ENCODE measurements at regions not wholly inside any gene's neighbourhood (a gene's known extent, or its start where the extent isn't known, plus 50 kb on each side); places are given as distances from the start of the nearest gene placed in this dataset.
"Not testable (repeated sequence)": the region's sequence is repeated elsewhere in the genome, so short reads cannot be mapped to it uniquely, and the experiment has no call there.

DNA sequence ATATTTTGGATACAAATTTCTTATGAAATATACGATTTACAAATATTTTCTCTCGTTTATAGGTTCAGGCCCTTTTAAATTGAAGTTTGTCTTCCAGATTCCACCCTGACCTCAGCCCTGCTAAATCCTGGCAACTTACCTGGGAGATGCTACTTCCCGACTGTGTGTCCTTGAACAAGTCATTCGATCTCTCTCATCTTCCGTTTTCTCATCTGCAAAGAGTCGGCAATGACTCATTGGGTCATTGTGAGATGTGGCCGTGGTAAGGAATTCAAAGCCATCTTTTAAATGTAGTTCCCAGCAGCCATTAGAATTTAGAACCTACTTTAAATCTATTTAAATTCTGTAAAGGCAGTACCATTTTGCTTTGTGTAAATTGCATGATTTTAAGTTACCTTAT, 72.5 kb downstream of the LHX2 start:
- Histone ChIP-seq H3K27ac (ENCODE audit: poor library complexity, severe bottlenecking) (no peak overlapping the region), H3K4me1 (ENCODE audit: insufficient read depth, poor library complexity, severe bottlenecking) (peaks cover under 1% of the 10 kb centered on the region), H3K36me3 (ENCODE audit: low read depth) (no peaks in the 10 kb centered on the region), H3K27me3 (ENCODE audit: insufficient read depth, poor library complexity, severe bottlenecking) (no peaks in the 10 kb centered on the region), H3K4me3 (ENCODE audit: severe bottlenecking) (no peak overlapping the region), H3K9me3 (ENCODE audit: severe bottlenecking) (no peaks in the 10 kb centered on the region)
- no peak for ATAC-seq (ENCODE audit: low read depth)
- TF ChIP-seq, protein P1, sequence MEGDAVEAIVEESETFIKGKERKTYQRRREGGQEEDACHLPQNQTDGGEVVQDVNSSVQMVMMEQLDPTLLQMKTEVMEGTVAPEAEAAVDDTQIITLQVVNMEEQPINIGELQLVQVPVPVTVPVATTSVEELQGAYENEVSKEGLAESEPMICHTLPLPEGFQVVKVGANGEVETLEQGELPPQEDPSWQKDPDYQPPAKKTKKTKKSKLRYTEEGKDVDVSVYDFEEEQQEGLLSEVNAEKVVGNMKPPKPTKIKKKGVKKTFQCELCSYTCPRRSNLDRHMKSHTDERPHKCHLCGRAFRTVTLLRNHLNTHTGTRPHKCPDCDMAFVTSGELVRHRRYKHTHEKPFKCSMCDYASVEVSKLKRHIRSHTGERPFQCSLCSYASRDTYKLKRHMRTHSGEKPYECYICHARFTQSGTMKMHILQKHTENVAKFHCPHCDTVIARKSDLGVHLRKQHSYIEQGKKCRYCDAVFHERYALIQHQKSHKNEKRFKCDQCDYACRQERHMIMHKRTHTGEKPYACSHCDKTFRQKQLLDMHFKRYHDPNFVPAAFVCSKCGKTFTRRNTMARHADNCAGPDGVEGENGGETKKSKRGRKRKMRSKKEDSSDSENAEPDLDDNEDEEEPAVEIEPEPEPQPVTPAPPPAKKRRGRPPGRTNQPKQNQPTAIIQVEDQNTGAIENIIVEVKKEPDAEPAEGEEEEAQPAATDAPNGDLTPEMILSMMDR (IDR thresholded peaks at IDR 0.05; ENCODE audit: poor library complexity, severe bottlenecking): no peak
- DNase-seq (ENCODE audit: low spot score): no peak

DNA sequence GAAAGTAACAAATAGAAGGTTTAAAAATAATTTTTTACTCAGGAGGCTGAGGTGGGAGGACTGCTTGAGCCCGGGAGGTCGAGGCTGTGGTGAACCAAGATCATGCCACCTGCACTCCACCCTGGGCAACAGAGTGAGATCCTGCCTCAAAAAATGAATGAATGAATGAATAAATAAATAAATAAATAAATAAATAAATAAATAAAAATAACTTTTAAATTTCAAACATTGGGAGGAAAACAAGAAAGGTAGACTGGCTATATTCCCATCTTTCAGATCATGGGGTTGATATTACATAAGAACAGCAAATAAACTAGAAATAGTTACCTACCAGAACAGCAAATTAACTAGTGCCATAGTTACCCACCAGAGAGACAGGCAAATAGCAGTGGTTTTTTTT, 75.7 kb downstream of the LHX2 start:
- no peak for DNase-seq (ENCODE audit: low spot score)
- Histone ChIP-seq H3K4me1 (ENCODE audit: insufficient read depth, poor library complexity, severe bottlenecking) (no peaks in the 10 kb centered on the region), H3K36me3 (ENCODE audit: low read depth) (no peaks in the 10 kb centered on the region), H3K27me3 (ENCODE audit: insufficient read depth, poor library complexity, severe bottlenecking) (no peaks in the 10 kb centered on the region), H3K27ac (ENCODE audit: poor library complexity, severe bottlenecking) (no peak overlapping the region), H3K4me3 (ENCODE audit: severe bottlenecking) (no peak overlapping the region), H3K9me3 (ENCODE audit: severe bottlenecking) (no peaks in the 10 kb centered on the region)
- ATAC-seq (ENCODE audit: low read depth): no peak
- TF ChIP-seq, protein P1 (IDR thresholded peaks at IDR 0.05; ENCODE audit: poor library complexity, severe bottlenecking): no peak

DNA sequence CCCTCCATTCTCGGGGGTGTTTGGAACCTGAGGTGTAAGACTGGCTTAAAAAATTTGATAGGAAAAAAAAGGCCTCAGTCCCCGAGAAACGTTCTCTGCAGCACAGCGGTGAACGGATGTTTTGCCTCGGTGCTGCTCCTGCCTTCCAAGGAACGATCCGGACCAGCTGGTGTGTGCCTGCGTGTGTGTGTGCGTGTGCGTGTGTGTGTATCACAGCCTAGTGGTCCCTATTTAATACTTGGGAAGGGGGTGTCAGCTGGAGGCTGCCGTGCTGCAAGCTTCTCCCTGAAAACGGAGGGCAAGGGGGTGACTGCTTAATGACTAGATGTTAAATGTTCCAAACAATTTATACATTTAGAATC, 76.9 kb downstream of the LHX2 start:
- H3K9me3 ChIP-seq (ENCODE audit: severe bottlenecking): no peaks in the 10 kb centered on the region
- H3K36me3 ChIP-seq (ENCODE audit: low read depth): no peaks in the 10 kb centered on the region
- TF ChIP-seq, protein P1 (IDR thresholded peaks at IDR 0.05; ENCODE audit: poor library complexity, severe bottlenecking): no peak
- H3K4me1 ChIP-seq (ENCODE audit: insufficient read depth, poor library complexity, severe bottlenecking): no peaks in the 10 kb centered on the region
- H3K27me3 ChIP-seq (ENCODE audit: insufficient read depth, poor library complexity, severe bottlenecking): no peaks in the 10 kb centered on the region
- ATAC-seq (ENCODE audit: low read depth) (no peak), DNase-seq (ENCODE audit: low spot score) (no peak)
- H3K4me3 ChIP-seq (ENCODE audit: severe bottlenecking): no peak overlapping the region
- H3K27ac ChIP-seq (ENCODE audit: poor library complexity, severe bottlenecking): no peak overlapping the region

DNA sequence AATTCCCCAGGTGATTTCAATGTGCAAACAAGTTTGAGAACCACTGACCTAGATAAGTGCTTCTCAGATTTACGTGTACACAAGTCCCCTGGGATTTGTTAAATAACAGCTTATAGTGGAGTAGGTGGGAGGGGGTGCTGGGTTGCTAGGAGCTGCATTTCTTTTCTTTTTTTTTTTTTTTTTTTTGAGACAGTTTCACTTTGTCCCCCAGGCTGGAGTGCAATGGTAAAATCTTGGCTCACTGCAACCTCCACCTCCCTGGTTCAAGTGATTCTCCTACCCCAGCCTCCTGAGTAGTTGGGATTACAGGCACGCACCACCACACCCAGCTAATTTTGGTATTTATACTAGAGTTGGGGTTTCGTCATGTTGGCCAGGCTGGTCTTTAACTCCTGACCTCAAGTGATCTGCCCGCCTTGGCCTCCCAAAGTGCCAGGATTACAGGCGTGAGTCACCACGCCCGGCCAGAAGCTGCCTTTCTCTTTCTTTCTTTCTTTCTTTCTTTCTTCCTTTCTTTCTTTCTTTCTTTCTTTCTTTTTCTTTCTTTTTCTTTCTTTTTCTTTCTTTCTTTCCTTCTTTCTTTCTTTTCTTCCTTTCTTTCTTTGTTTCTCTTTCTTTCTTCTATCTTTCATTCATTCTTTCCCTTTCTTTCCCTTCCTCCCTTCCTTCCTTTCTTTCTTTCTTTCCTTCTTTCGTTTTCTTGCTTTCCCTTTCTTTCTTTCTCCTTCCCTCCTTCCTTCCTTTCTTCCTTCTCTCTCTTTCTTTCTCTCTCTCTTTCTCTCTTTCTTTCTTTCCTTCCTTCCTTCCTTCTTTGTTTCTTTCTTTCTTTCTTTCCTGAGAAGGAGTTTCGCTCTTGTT, 78.3 kb downstream of the LHX2 start:
- H3K27ac ChIP-seq (ENCODE audit: poor library complexity, severe bottlenecking); H3K4me3 ChIP-seq (ENCODE audit: severe bottlenecking); ATAC-seq (ENCODE audit: low read depth); DNase-seq (ENCODE audit: low spot score); H3K27me3 ChIP-seq (ENCODE audit: insufficient read depth, poor library complexity, severe bottlenecking); H3K4me1 ChIP-seq (ENCODE audit: insufficient read depth, poor library complexity, severe bottlenecking); H3K9me3 ChIP-seq (ENCODE audit: severe bottlenecking); H3K36me3 ChIP-seq (ENCODE audit: low read depth): not testable (repeated sequence)

DNA sequence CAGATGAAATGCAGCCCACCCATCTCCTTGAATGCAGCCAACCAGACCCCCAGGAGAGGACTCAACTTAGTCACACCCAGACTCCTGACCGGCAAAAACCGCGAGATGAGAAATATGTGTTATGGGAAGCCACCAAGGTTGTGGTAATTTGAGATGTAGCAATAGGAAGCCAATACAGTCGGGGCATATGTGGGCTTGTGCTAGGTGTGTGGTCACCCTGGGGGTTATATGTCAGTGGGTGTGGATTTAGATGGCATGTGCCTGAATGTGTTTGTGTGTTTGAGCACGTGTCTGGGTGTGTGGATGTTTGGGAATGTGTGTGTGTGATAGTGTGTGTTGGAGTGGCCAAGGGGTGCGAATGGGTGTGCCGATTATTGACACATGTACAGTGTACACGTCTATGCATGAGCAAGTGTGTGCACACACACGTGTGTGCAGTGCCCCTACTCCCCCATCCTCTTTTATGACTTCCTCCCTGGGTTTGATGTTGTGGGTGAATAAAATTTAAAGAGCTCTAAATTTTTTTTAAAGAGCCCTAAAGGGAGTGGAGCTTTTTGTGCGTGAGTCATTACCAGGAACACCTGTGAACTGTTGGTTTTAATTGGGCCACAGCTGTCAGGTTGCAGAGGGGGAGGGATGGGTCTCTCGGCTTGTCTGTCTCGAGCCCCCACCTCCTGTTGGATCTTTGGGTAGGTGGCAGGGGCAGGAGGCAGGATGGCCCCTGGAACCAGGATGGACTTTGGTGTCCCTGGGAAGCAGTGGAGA, 86.8 kb downstream of the LHX2 start:
- H3K27ac ChIP-seq (ENCODE audit: poor library complexity, severe bottlenecking): no peak overlapping the region
- H3K27me3 ChIP-seq (ENCODE audit: insufficient read depth, poor library complexity, severe bottlenecking): no peaks in the 10 kb centered on the region
- H3K36me3 ChIP-seq (ENCODE audit: low read depth): no peaks in the 10 kb centered on the region
- DNase-seq (ENCODE audit: low spot score) (no peak), ATAC-seq (ENCODE audit: low read depth) (peak; percentile 54; the same call in 2 of the 3 replicates)
- no peaks in the 10 kb centered on the region for H3K4me1 ChIP-seq (ENCODE audit: insufficient read depth, poor library complexity, severe bottlenecking)
- no peaks in the 10 kb centered on the region for H3K9me3 ChIP-seq (ENCODE audit: severe bottlenecking)
- no peak overlapping the region for H3K4me3 ChIP-seq (ENCODE audit: severe bottlenecking)
- TF ChIP-seq, protein P1 (IDR thresholded peaks at IDR 0.05; ENCODE audit: poor library complexity, severe bottlenecking): no peak

Data from RWPE2 (cell line).